ENCODE measurements at regions not wholly inside any gene's neighbourhood (a gene's known extent, or its start where the extent isn't known, plus 50 kb on each side); places are given as distances from the start of the nearest gene placed in this dataset.

DNA sequence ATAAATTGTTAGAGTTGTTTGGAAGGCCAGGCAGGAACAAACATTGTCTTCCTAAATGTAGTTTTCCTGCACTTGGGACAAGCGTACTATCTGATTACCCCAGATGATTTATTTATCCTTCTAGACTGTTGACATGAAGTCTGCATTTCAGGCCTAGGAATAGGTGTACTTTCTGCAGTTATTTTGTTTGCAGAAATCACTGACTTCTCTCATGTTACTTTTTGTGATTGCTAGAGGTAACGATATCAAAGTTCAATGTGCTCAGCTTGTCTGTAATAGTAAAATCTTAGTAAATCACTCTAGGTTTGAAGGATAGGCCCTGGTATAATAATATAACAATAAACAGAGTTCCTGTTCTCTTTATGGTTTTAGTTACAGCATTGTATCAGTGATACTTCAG, 75.4 kb upstream of the HDAC9 start:
- no peak overlapping the region for H4K8ac ChIP-seq (ENCODE audit: low read depth, low read length)
- no peak overlapping the region for H3K23ac ChIP-seq (ENCODE audit: low read depth, low read length, poor library complexity)
- H3K4ac ChIP-seq (ENCODE audit: low read length), result no peak overlapping the region
- H3K4me2 ChIP-seq (ENCODE audit: insufficient read depth, low read length, poor library complexity, severe bottlenecking), result no peak overlapping the region
- peaks cover 6 to 7% of the 10 kb centered on the region in 2 donors for H3K4me1 ChIP-seq (ENCODE audit: control insufficient read depth in 2 of 2, insufficient read depth in 1 of 2, low read depth in 1 of 2, low read length in 2 of 2)
- no peak overlapping the region for H4K91ac ChIP-seq (ENCODE audit: low read depth, low read length, poor library complexity)
- no CpG with 5 or more reads among the region's 2 CpGs for WGBS, 2 donors (ENCODE audit: extremely low coverage in 2 of 2, insufficient read length in 2 of 2, insufficient replicate concordance in 1 of 2)
- H3K9ac ChIP-seq (ENCODE audit: low read depth, low read length, poor library complexity), result no peak overlapping the region
- no peak overlapping the region for H2AK5ac ChIP-seq (ENCODE audit: low read depth, low read length)
- H2BK120ac ChIP-seq (ENCODE audit: low read depth, low read length), result no peak overlapping the region
- H3K14ac ChIP-seq (ENCODE audit: low read length), result no peak overlapping the region
- no peak overlapping the region for H2BK15ac ChIP-seq (ENCODE audit: low read length)
- H3K36me3 ChIP-seq (replicated peaks in 1 of 2; ENCODE audit: control insufficient read depth in 2 of 2, insufficient read depth in 2 of 2, low read length in 2 of 2), result no peaks in the 10 kb centered on the region
- H3K18ac ChIP-seq (ENCODE audit: low read length), result no peak overlapping the region
- DNase-seq (ENCODE audit: low spot score), result no peak
- no peaks in the 10 kb centered on the region for H3K79me1 ChIP-seq (ENCODE audit: low read depth, low read length)
- H3K9me3 ChIP-seq (replicated peaks in 1 of 2; ENCODE audit: control insufficient read depth in 2 of 2, insufficient read depth in 1 of 2, low read depth in 1 of 2, low read length in 2 of 2), result peaks cover 0 to 8% of the 10 kb centered on the region in 2 donors
- no peak overlapping the region for H3K27ac ChIP-seq (replicated peaks; ENCODE audit: low read length)
- no peak overlapping the region for H2AFZ ChIP-seq (ENCODE audit: low read length)
- H3K27me3 ChIP-seq (ENCODE audit: control insufficient read depth in 3 of 3, insufficient read depth in 3 of 3, low read depth in 1 of 3, low read length in 3 of 3), result no peaks in the 10 kb centered on the region
- H2BK12ac ChIP-seq (ENCODE audit: low read length), result no peak overlapping the region
- no peak overlapping the region for H3K4me3 ChIP-seq (ENCODE audit: low read length in 2 of 2)
- H2BK5ac ChIP-seq (ENCODE audit: low read length), result no peak overlapping the region

GRCh38 chr7:18420748-18421147, 74.8 kb upstream of the HDAC9 start:
- no peak overlapping the region for H2BK5ac ChIP-seq (ENCODE audit: low read length)
- H3K27ac ChIP-seq (replicated peaks; ENCODE audit: low read length), result no peak overlapping the region
- H4K91ac ChIP-seq (ENCODE audit: low read depth, low read length, poor library complexity), result no peak overlapping the region
- H3K79me1 ChIP-seq (ENCODE audit: low read depth, low read length), result no peaks in the 10 kb centered on the region
- no CpG with 5 or more reads among the region's 1 CpG for WGBS, 2 donors (ENCODE audit: extremely low coverage in 2 of 2, insufficient read length in 2 of 2, insufficient replicate concordance in 1 of 2)
- H3K4me3 ChIP-seq (ENCODE audit: low read length in 2 of 2), result no peak overlapping the region
- H3K18ac ChIP-seq (ENCODE audit: low read length), result no peak overlapping the region
- H3K9me3 ChIP-seq (replicated peaks in 1 of 2; ENCODE audit: control insufficient read depth in 2 of 2, insufficient read depth in 1 of 2, low read depth in 1 of 2, low read length in 2 of 2), result peaks cover 0 to 8% of the 10 kb centered on the region in 2 donors
- DNase-seq (ENCODE audit: low spot score), result no peak
- no peak overlapping the region for H2BK120ac ChIP-seq (ENCODE audit: low read depth, low read length)
- no peak overlapping the region for H2BK12ac ChIP-seq (ENCODE audit: low read length)
- H3K9ac ChIP-seq (ENCODE audit: low read depth, low read length, poor library complexity), result no peak overlapping the region
- no peak overlapping the region for H2AK5ac ChIP-seq (ENCODE audit: low read depth, low read length)
- no peak overlapping the region for H2BK15ac ChIP-seq (ENCODE audit: low read length)
- H3K4ac ChIP-seq (ENCODE audit: low read length), result no peak overlapping the region
- no peaks in the 10 kb centered on the region for H3K27me3 ChIP-seq (ENCODE audit: control insufficient read depth in 3 of 3, insufficient read depth in 3 of 3, low read depth in 1 of 3, low read length in 3 of 3)
- H4K8ac ChIP-seq (ENCODE audit: low read depth, low read length), result no peak overlapping the region
- H3K23ac ChIP-seq (ENCODE audit: low read depth, low read length, poor library complexity), result no peak overlapping the region
- no peak overlapping the region for H3K14ac ChIP-seq (ENCODE audit: low read length)
- H3K36me3 ChIP-seq (replicated peaks in 1 of 2; ENCODE audit: control insufficient read depth in 2 of 2, insufficient read depth in 2 of 2, low read length in 2 of 2), result no peaks in the 10 kb centered on the region
- peak overlapping the region; percentile 7 for H2AFZ ChIP-seq (ENCODE audit: low read length)
- peaks cover 6 to 7% of the 10 kb centered on the region in 2 donors for H3K4me1 ChIP-seq (ENCODE audit: control insufficient read depth in 2 of 2, insufficient read depth in 1 of 2, low read depth in 1 of 2, low read length in 2 of 2)
- H3K4me2 ChIP-seq (ENCODE audit: insufficient read depth, low read length, poor library complexity, severe bottlenecking), result no peak overlapping the region

- WGBS, 2 donors (ENCODE audit: extremely low coverage in 2 of 2, insufficient read length in 2 of 2, insufficient replicate concordance in 1 of 2), result no CpG with 5 or more reads among the region's 4 CpGs
- Histone ChIP-seq H3K36me3 (replicated peaks in 1 of 2; ENCODE audit: control insufficient read depth in 2 of 2, insufficient read depth in 2 of 2, low read length in 2 of 2) (no peaks in the 10 kb centered on the region), H2BK12ac (ENCODE audit: low read length) (no peak overlapping the region), H3K4me1 (ENCODE audit: control insufficient read depth in 2 of 2, insufficient read depth in 1 of 2, low read depth in 1 of 2, low read length in 2 of 2) (peaks cover 6 to 8% of the 10 kb centered on the region in 2 donors), H3K79me1 (ENCODE audit: low read depth, low read length) (no peaks in the 10 kb centered on the region), H3K4me2 (ENCODE audit: insufficient read depth, low read length, poor library complexity, severe bottlenecking) (no peak overlapping the region), H3K4ac (ENCODE audit: low read length) (no peak overlapping the region), H3K27me3 (ENCODE audit: control insufficient read depth in 3 of 3, insufficient read depth in 3 of 3, low read depth in 1 of 3, low read length in 3 of 3) (no peaks in the 10 kb centered on the region), H2BK5ac (ENCODE audit: low read length) (no peak overlapping the region), H3K9me3 (replicated peaks in 1 of 2; ENCODE audit: control insufficient read depth in 2 of 2, insufficient read depth in 1 of 2, low read depth in 1 of 2, low read length in 2 of 2) (peaks cover 0 to 8% of the 10 kb centered on the region in 2 donors), H3K23ac (ENCODE audit: low read depth, low read length, poor library complexity) (no peak overlapping the region), H3K27ac (replicated peaks; ENCODE audit: low read length) (no peak overlapping the region), H4K8ac (ENCODE audit: low read depth, low read length) (no peak overlapping the region), H2AFZ (ENCODE audit: low read length) (peak overlapping the region; percentile 75), H2BK120ac (ENCODE audit: low read depth, low read length) (no peak overlapping the region), H2AK5ac (ENCODE audit: low read depth, low read length) (no peak overlapping the region), H3K18ac (ENCODE audit: low read length) (no peak overlapping the region), H3K14ac (ENCODE audit: low read length) (no peak overlapping the region), H3K9ac (ENCODE audit: low read depth, low read length, poor library complexity) (no peak overlapping the region), H4K91ac (ENCODE audit: low read depth, low read length, poor library complexity) (no peak overlapping the region), H2BK15ac (ENCODE audit: low read length) (no peak overlapping the region), H3K4me3 (ENCODE audit: low read length in 2 of 2) (no peak overlapping the region)
- peak; percentile 74 for DNase-seq (ENCODE audit: low spot score)
These were observed 74.1 kb upstream of the HDAC9 start for GRCh38 chr7:18421297-18422002.

- Histone ChIP-seq H3K23ac (ENCODE audit: low read depth, low read length, poor library complexity) (no peak overlapping the region), H2AFZ (ENCODE audit: low read length) (no peak overlapping the region), H3K36me3 (replicated peaks in 1 of 2; ENCODE audit: control insufficient read depth in 2 of 2, insufficient read depth in 2 of 2, low read length in 2 of 2) (no peaks in the 10 kb centered on the region), H3K27ac (replicated peaks; ENCODE audit: low read length) (no peak overlapping the region), H4K8ac (ENCODE audit: low read depth, low read length) (no peak overlapping the region), H3K18ac (ENCODE audit: low read length) (no peak overlapping the region), H3K4ac (ENCODE audit: low read length) (no peak overlapping the region), H3K4me3 (ENCODE audit: low read length in 2 of 2) (no peak overlapping the region), H3K4me1 (ENCODE audit: control insufficient read depth in 2 of 2, insufficient read depth in 1 of 2, low read depth in 1 of 2, low read length in 2 of 2) (peaks cover 7 to 12% of the 10 kb centered on the region in 2 donors), H2BK15ac (ENCODE audit: low read length) (no peak overlapping the region), H3K14ac (ENCODE audit: low read length) (no peak overlapping the region), H2BK12ac (ENCODE audit: low read length) (no peak overlapping the region), H2AK5ac (ENCODE audit: low read depth, low read length) (no peak overlapping the region), H3K9me3 (replicated peaks in 1 of 2; ENCODE audit: control insufficient read depth in 2 of 2, insufficient read depth in 1 of 2, low read depth in 1 of 2, low read length in 2 of 2) (no peaks in the 10 kb centered on the region), H3K27me3 (ENCODE audit: control insufficient read depth in 3 of 3, insufficient read depth in 3 of 3, low read depth in 1 of 3, low read length in 3 of 3) (no peaks in the 10 kb centered on the region), H3K4me2 (ENCODE audit: insufficient read depth, low read length, poor library complexity, severe bottlenecking) (no peak overlapping the region), H2BK120ac (ENCODE audit: low read depth, low read length) (no peak overlapping the region), H3K79me1 (ENCODE audit: low read depth, low read length) (no peaks in the 10 kb centered on the region), H3K9ac (ENCODE audit: low read depth, low read length, poor library complexity) (no peak overlapping the region), H2BK5ac (ENCODE audit: low read length) (no peak overlapping the region), H4K91ac (ENCODE audit: low read depth, low read length, poor library complexity) (no peak overlapping the region)
- WGBS, 2 donors (ENCODE audit: extremely low coverage in 2 of 2, insufficient read length in 2 of 2, insufficient replicate concordance in 1 of 2), result no CpG with 5 or more reads among the region's 4 CpGs
- no peak for DNase-seq (ENCODE audit: low spot score)
These were observed 70.3 kb upstream of the HDAC9 start for GRCh38 chr7:18425227-18425626.
